ENCODE measurements at regions not wholly inside any gene's neighbourhood (a gene's known extent, or its start where the extent isn't known, plus 50 kb on each side); places are given as distances from the start of the nearest gene placed in this dataset.

DNA sequence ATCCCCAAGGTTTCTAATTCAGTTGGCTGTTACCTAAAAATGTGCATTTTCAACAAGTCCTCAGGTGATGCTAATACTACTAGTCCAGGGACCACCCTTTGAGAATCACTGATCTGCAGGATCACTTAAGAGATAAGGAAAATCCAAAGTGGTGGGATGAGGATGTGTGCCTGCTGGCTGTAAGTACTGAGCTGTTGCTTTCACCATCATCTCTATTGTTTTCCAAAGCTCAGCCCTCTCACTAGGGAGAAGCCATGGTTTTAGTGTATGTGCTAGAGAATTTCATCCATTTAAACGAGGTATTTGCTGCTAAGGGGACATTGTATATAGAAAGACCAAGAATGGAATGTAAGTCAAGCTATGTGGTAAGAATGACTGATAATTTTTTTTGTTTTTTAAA lies 202.3 kb downstream of the KIF21A start:
- no peak for FAIRE-seq

DNA sequence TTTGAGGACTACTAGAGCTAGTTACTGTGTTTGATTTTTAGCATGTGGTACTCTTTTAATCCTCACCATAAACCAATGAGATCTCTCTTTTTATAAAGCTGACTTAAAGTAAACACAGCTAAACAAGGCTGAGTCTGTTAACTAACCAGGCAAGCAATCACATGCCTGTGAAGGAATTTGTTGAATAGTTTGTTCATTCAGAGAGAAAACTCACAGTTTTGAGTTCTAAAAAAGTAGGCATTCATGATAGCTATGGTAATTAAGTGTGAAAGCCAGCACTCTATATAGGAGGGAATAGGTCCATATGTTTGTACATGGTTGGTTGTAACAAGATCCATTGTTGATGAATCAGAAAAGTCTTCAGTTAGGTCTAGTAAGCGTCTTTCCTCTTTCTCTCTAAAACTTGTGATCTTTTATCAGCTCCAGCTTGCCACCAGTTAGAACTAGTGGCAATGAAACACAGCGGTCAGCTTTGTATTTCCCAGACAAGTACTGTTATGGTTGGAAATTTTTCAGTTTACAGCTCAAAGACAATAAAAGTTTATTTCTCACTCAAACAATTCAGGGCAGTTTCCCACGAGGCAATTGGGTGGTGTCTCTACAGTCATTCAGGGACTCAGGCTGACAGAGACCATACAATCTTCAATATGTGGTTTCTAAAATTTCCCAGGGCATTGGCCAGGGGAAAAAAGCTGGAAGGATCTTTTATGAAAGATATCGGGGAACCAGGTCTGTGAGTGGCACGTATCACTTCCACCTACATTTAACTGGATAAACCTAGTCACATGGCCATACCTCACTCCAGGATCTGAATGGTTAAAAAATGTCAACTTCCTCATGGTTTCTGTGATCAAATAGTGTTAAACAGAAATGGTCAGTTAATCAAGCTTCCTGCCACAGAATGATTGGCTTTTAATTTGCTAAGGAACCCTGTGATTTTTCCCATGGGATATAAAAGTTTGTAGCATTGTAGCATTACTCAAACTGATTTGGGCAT lies 203.1 kb downstream of the KIF21A start:
- FAIRE-seq (peak; percentile 9), DNase-seq (ENCODE audit: low spot score) (no peak)

More for the DNA sequence above, 202.3 kb downstream of the KIF21A start:
- no peak for DNase-seq (ENCODE audit: low spot score)

DNA sequence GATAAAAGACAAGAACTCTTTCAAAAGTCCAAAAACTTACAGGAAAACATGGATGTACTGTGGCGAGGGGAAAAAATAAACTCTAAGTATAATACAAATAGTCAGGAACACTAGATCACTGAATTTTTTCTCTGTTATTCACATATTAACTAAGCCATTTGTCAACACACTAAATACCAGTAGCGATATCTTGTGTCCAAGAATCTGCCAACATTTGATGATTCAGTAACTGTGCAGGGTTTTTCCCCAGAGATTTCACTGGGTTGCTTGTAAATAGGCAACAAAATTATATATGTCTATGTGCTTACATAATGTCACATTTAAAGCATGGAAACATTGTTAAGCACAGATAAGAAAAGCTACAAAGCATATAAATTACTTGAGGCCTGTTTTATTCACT lies 205.9 kb downstream of the KIF21A start:
- DNase-seq (ENCODE audit: low spot score) (peak; percentile 29), FAIRE-seq (no peak)

DNA sequence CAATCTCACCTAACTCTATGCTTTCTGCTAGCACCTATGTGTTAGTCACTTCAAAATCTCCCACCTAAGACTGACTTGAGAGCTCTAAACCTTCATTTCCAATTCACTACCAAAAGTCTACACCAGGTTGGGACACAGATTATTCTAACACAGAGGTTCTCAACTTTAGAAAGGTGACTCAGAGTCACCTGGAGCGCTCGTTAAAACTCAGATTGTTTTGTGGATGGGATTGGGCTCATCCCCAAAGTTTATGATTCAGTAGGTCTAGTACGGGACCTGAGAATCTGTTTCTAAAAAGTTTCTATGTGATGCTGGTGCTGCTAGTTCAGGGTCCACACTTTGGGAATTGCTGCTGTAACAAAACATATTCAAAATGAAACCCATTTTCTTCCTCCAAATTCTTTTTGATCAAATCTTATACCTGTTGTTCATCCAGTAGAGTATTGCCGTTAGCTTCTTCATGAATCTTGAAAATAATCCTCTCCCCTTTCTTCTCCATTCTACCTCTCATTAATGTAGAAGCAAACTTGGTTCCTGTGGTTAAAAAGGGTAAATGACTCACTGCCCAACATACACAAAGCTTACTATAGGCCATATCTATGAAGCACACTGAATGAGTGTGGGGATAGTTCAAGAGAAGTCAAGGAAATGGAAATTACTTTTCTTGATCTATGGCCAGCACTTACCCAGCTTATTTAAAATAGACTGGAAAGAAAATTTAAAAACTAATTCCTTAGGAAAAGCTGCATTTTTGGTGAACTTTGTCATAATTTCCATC lies 206.7 kb downstream of the KIF21A start:
- FAIRE-seq (no peak), DNase-seq (ENCODE audit: low spot score) (peak; percentile 14)

DNA sequence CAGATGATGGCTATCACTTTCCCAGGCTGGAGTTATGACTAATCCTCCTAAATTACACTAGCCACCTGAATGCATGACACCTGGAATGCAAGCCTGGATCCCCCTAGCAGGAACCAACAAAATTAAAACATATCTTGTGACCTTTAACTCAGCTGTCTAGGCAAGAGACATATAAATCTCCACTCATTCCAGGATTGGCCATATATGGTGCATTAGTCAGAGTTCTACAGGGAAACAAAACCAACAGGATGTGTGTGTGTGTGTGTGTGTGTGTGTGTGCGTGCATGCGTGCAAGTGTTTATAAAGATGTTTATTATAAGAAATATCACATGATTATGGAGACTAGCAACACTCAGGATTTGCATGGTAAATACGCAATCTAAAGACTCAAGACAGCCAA lies 212.8 kb downstream of the KIF21A start:
- no peak for FAIRE-seq
- DNase-seq (ENCODE audit: low spot score), result peak; percentile 32

DNA sequence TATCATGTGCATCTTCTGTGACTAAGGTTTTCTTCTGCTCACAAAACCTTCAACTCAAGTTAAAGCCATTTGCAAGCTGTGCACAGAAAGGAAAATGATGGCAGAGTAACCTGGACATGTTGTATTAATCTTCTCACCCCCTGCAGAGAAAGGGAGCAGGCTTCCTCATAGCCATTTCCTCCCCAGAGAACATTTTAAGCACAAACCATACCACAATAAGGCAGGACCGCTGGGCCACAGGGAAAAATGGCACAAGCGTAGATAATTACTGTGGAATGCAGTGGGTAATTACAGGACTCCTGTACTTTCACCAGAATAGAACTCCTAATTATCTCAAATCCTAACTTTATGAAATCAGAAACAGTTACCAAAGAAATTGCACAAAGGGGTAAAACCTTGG lies 215.7 kb downstream of the KIF21A start:
- DNase-seq (ENCODE audit: low spot score) (no peak), FAIRE-seq (no peak)

DNA sequence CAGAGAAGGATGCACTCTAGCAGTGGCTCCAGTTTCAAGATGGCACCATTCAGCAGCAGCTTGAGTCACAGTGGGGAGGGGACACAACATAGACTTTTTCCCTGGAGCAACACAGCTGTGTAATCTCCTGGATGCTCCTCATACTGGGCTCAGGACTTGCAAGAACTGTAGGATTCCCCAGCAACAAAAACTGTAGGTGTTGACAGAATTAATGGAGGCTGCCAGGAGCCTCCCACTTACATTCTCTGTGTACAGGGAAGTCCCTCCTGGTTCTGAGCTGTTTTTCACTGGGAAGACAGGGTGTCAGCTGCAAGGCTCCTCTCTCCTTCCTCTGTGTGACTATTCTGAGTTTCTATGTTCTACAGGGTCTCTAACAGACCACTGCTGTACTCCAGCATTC lies 217.9 kb downstream of the KIF21A start:
- DNase-seq (ENCODE audit: low spot score) (no peak), FAIRE-seq (no peak)

DNA sequence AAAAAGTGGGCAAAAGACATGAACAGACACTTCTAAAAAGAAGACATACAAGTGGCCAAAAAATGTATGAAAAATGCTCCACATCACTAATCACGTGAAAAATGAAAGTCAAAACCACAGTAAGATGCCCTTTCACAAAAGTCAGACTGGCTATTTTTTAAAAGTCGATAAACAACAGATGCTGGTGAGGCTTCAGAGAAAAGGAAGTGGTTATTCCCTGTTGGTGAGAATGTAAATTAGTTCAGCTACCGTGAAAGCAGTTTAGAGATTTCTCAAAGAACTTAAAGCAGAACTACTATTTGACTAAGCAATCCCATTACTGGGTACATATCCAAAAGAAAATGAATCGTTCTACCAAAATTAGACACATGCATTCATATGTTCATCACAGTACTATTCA lies 237.0 kb downstream of the KIF21A start:
- FAIRE-seq, result no peak
- no peak for DNase-seq (ENCODE audit: low spot score)

DNA sequence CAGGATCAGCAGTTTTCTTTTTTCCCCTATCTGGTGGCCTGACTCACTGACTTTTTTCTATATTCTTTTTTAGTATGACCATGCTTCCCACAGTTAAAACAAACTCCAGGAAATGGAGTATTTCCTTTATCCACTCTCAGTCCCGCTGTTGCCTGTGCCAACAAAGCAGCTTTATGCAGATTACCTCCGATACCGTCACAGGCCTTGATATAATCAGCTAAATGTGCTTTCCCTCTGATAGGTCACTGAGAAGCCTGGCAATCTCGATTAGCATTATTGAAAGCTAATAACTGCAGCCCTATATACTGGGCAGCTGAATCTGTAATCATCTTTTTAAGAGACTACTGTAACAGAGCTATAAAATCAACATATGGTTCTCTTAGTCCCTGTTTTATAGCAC lies 243.6 kb downstream of the KIF21A start:
- no peak for FAIRE-seq
- no peak for DNase-seq (ENCODE audit: low spot score)

DNA sequence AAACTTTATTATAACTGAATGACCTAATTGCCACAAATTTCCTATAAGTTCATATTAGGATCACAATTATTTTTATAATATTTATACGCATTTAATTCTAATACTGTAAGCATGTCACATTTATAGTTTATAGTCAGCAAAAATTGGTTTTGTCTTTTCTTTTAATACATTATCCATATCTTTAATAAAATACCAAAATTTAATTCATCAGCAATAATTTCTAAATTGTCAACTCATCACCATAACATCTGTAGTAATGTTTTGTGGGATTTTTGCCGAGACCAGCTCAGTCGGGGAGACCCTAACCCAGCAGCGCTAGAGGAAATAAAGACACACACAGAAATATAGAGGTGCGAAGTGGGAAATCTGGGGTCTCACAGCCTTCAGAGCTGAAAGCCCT lies 254.2 kb downstream of the KIF21A start:
- no peak for DNase-seq (ENCODE audit: low spot score)

DNA sequence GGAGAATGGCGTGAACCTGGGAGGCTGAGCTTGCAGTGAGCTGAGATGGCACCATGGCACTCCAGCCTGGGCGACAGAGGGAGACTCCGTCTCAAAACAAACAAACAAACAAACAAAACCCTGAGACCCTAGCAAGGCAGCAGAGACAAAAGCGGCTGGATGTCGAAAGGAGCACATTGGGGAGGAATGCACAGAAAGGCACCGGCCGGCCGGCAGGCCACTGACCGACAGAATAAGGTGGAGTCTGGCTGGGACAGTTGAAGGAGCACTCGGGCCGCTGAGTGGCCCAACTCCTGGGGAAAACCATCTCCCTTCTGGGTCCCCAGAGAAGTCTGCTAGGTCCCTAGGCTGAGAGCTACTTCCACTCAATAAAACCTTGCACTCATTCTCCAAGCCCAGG lies 256.2 kb downstream of the KIF21A start:
- no peak for FAIRE-seq
- no peak for DNase-seq (ENCODE audit: low spot score)

More for the DNA sequence above, 254.2 kb downstream of the KIF21A start:
- FAIRE-seq, result no peak

DNA sequence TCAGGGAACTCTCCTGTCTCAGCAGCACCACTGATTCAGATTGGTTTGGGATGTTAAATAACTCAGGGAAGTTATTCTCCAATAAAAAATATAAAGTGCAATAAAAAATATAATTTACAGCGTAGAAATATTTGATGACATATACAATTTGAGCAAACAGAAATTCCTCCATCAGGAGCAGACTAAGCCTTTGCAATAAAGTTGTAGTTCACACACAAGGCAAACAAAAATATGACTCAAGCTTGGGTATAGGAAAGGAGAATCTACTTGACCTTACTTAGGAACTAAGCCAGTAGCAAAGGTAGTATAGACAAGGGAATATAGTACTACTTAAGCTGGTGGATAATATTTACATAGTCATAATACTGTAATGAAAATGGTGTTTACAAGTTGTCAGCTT lies 264.1 kb downstream of the KIF21A start:
- FAIRE-seq (no peak), DNase-seq (ENCODE audit: low spot score) (no peak)

DNA sequence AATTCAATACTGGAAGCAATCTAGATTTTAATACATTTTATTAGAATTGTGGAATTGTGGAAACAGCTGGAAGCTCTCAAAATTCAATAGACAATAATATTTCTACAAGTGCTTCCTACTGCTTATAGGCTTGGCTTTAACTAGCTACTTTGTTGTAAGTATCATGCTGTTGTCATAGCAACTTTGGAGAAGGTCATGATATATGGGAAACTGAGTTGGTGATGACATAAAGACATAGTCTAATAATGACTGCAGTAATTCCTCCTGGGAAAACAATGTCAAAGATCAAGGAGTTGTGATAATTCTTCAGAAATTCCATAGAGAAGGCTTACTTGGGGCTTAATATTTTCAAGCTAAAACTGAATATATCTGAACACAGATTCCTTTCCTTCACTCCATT lies 266.6 kb downstream of the KIF21A start:
- no peak for DNase-seq (ENCODE audit: low spot score)
- FAIRE-seq, result no peak

DNA sequence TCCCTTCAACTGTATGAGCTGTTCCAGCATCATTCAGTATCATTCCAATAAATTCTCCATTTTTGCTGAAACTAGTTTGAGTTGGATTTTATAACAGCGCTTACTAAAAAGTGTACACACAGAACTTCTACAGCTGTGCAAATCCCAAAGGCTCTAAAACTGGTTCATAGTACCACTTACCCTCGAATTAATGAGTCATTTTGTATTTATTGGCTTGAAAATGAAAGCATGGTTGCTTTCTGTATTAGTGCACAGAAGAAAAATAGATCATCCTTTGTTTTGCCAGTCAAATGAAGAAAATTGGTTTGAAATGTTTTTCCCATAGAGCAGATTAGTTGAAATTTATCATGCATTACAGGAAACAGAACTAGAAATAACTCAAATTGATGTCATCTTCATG lies 268.3 kb upstream of the CPNE8 start:
- no peak for FAIRE-seq
- DNase-seq (ENCODE audit: low spot score), result no peak

DNA sequence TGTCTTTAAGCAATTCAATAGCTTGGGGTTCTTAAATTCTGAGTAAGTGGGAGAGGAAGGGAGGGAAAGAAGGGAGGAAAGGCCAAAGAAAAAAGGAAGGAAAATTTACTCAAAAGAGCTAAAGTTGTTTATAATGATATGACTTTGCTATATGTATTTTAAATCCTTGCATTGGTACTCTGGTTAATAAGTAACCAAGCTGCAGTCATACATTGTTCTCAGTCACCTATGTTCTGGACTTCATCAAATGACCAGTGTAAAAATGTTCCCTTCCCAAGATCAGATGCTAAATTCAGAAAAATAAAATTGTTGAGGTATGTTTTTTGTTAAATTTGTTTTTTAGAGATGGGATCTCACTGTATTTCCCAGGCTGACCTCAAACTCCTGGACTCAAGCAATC lies 259.9 kb upstream of the CPNE8 start:
- DNase-seq (ENCODE audit: low spot score) (no peak), FAIRE-seq (no peak)

DNA sequence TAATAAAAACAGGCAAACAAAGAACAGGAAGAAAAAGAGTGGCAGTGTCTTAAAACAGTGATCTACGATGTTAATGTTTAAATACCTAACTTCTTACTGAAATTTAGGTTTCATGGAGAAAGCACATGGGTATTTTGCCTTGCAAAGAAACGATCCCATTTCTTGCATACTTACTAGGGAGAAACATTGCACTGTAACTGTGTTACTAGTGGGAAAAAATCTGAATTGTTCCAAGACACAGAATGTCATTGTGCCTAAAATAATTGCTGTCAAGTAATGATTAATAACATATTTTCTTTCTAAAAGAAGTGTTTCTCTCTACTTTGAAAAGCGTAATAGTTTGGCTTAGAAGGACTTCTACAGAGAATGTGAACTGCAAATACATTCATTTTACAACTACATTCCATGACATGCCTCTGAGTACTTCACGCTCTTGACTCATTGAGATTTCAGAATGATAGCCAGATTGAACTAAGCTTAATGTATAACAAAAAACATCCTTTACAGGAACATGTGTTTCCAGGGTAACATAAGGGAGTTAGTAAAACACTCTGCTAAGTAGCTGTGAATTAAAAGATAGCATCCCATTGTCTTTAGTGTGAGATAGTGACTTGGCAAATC lies 256.2 kb upstream of the CPNE8 start:
- DNase-seq (ENCODE audit: low spot score) (no peak), FAIRE-seq (no peak)

DNA sequence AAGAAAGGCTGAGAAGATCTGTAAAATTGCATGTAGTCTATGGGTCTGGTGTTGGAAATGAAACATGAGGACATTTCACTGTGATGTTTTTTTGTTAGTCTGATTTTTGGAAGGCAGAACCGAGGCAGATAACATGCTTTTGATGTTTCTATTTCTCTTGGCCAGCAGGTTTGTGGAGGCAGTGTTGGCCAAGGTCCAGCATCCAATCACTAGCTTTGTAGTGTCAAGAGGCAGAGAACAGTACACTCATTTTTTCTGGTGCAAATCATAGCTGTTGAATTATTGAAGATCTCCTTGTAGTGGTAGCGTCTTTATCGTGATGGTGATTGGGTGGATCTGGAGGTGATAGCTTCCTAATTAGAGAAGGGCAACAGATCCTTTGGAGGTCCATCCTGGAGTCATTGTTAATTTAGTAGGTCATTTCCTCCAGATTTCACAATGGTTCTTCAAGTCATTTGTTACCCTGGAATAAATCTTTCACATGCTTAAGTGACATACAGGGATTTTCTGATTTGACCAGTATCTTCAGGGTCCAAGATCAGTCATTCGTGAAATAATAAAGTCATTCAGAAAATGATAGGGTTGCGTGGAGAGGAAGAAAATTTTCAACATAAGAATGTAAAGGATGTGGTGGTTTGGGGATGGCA lies 252.4 kb upstream of the CPNE8 start:
- FAIRE-seq (no peak), DNase-seq (ENCODE audit: low spot score) (no peak)

DNA sequence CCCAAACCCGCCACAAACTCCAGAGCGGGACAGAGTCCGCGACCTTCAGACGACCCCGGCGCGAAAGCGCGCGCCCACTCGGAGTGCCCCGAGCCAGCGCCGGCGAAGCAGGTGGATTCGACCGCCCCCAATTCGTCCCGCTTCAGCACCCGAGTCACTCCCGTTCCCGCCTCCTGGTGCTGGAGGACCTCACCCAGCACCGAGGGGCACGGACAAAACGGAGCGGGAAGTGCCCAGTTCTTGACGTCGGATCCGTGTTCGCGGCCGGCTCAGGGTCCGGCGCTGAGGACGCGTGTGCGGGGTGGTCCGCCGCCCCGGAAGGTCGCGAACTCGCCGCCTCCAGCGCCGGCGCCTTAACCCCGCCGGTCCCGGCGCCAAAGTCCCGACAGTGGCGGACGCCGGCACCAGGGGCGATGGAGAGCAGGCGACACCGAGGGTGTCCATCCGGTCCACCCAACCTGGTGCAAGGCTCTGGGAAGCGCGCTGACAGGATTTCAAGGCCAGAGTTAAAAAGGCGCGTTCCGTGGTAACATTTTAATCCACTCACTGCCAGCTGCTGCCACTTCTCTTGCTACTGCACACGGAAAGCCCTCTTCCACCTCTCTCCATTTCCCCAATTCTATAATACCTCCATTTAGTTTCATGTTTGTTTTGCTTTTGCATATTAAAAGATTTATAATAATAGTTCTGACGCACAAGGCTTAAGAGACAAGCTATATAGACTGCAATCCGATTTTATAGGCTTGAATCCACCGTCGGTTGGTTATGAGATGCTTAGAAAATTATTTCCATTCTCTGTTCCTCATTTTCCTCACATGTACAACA lies 240.0 kb upstream of the CPNE8 start:
- DNase-seq (ENCODE audit: low spot score), result no peak
- FAIRE-seq, result no peak

DNA sequence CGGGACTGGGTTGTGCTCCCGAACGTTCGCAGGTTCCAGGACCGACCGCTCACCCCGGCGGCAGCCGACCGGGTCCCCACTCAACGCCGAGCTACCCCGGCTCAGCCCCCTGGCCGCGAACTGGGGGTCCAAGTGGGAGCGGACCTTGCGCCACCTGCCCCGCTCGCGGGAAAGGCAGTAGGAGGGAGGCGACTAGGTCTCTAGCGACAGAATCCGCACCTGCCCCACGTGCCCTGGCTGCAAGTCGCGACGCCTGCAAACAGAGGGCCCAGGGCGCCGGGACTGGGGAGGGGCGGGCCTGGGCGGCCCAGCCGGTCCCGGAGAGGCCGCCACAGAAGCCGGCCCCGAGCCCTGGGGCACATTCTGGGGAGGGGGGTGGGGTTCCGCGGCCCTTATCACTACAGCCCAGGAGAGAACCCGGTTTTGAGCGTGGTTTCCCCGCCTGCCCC lies 239.2 kb upstream of the CPNE8 start:
- FAIRE-seq, result no peak
- no peak for DNase-seq (ENCODE audit: low spot score)

DNA sequence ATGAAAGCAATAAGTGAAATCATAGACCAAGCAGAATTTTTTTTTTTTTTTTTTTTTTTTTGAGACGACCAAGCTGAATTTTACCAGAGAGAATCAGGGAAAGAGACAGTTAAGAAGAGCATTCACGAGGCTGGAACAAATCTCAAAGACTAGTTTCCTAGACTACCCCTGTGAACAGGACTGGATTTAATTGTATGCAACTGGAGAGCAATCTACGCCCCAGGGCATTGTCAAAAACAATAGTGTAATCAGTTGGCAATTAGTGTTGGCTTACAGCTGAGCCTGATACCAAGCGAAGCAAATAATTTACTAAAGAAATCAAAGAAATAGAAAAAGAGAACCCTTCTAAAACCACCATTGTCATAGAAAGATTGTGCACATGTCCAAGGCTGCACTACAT lies 232.9 kb upstream of the CPNE8 start:
- FAIRE-seq (no peak), DNase-seq (ENCODE audit: low spot score) (no peak)

DNA sequence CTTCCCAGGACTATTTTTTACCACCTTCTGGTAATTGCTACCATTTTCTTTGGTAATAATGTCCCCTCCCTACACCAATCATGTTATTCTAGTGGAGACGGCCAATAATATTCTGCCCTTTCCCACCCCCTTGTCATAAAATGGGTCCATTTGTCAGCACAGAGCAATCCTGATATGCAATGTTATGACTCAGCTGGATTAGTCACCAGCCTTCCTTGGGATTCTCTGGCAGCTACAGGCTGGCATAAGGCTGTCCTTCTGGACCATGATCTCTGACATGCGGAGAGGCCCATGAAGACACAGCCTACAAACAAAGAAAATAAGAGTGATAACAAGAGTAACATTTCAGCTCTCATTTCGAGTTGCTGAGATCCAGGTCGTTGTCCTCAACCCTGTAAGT lies 222.0 kb upstream of the CPNE8 start:
- peak; percentile 17 for FAIRE-seq
- peak; percentile 79 for DNase-seq (ENCODE audit: low spot score)
